ENCODE measurements at regions not wholly inside any gene's neighbourhood (a gene's known extent, or its start where the extent isn't known, plus 50 kb on each side); places are given as distances from the start of the nearest gene placed in this dataset.
"Not testable (repeated sequence)": the region's sequence is repeated elsewhere in the genome, so short reads cannot be mapped to it uniquely, and the experiment has no call there.

- Histone ChIP-seq H3K36me3 (ENCODE audit: insufficient read depth, low read length) (peaks cover 15% of the 10 kb centered on the region), H3K9me3 (ENCODE audit: insufficient read depth, low read depth, low read length) (no peaks in the 10 kb centered on the region), H3K4me2 (ENCODE audit: low read length) (no peak overlapping the region), H3K9ac (ENCODE audit: low read length) (no peak overlapping the region), H2AFZ (ENCODE audit: low read depth, low read length) (no peak overlapping the region), H3K4me3 (ENCODE audit: insufficient read depth, low read depth, low read length) (no peak overlapping the region), H3K79me2 (ENCODE audit: insufficient read depth, low read length) (peaks cover 59% of the 10 kb centered on the region), H3K4me1 (ENCODE audit: insufficient read depth, low read length) (no peaks in the 10 kb centered on the region), H4K20me1 (ENCODE audit: insufficient read depth, low read length) (peaks cover 32% of the 10 kb centered on the region), H3K27me3 (ENCODE audit: insufficient read depth, low read length) (no peaks in the 10 kb centered on the region), H3K27ac (ENCODE audit: low read depth, low read length) (no peak overlapping the region)
- Mint-ChIP-seq H3K9me3 (ENCODE audit: unreplicated experiment) (peaks cover 10% of the 10 kb centered on the region), H3K27me3 (ENCODE audit: low read depth, unreplicated experiment) (no peaks in the 10 kb centered on the region), H3K4me1 (ENCODE audit: low read depth, unreplicated experiment) (peaks cover 30% of the 10 kb centered on the region), H3K36me3 (ENCODE audit: low read depth, unreplicated experiment) (peaks cover 34% of the 10 kb centered on the region), H3K27ac (ENCODE audit: unreplicated experiment) (no peak overlapping the region), H3K4me3 (ENCODE audit: unreplicated experiment) (no peak overlapping the region)
- DNase-seq (ENCODE audit: low read depth) (no peak), FAIRE-seq (no peak)
- no peak for TF ChIP-seq EZH2 (IDR thresholded peaks at IDR 0.05; ENCODE audit: insufficient read depth, low read length)
- TF ChIP-seq, protein P1, sequence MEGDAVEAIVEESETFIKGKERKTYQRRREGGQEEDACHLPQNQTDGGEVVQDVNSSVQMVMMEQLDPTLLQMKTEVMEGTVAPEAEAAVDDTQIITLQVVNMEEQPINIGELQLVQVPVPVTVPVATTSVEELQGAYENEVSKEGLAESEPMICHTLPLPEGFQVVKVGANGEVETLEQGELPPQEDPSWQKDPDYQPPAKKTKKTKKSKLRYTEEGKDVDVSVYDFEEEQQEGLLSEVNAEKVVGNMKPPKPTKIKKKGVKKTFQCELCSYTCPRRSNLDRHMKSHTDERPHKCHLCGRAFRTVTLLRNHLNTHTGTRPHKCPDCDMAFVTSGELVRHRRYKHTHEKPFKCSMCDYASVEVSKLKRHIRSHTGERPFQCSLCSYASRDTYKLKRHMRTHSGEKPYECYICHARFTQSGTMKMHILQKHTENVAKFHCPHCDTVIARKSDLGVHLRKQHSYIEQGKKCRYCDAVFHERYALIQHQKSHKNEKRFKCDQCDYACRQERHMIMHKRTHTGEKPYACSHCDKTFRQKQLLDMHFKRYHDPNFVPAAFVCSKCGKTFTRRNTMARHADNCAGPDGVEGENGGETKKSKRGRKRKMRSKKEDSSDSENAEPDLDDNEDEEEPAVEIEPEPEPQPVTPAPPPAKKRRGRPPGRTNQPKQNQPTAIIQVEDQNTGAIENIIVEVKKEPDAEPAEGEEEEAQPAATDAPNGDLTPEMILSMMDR (IDR thresholded peaks at IDR 0.05; ENCODE audit: insufficient read depth, low read depth, low read length): no peak
Measured at GRCh38 chr1:198849093-198849492, 210.3 kb downstream of the PTPRC start.

DNA sequence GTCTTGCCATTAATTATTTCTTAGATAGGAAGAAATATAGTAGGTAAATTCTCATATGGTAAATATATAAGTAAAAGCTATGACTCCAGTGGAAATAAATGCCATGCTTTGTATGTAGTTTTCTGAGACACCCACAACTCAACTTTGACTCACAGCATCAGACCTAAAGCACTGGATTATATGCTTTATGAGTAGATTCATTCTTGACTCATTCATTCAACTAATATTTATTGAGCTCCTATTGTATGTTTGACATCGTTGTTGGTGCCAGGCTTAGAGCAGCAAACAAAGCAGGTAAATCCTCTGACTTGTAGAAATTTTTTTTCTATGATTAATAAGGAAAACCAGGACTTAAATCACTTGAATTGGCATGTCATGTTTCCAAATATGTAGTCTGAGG lies 211.4 kb downstream of the PTPRC start:
- Histone ChIP-seq H3K9me3 (ENCODE audit: insufficient read depth, low read depth, low read length) (no peaks in the 10 kb centered on the region), H4K20me1 (ENCODE audit: insufficient read depth, low read length) (peaks cover 31% of the 10 kb centered on the region), H3K9ac (ENCODE audit: low read length) (no peak overlapping the region), H3K4me2 (ENCODE audit: low read length) (no peak overlapping the region), H2AFZ (ENCODE audit: low read depth, low read length) (no peak overlapping the region), H3K4me1 (ENCODE audit: insufficient read depth, low read length) (no peaks in the 10 kb centered on the region), H3K27ac (ENCODE audit: low read depth, low read length) (no peak overlapping the region), H3K27me3 (ENCODE audit: insufficient read depth, low read length) (no peaks in the 10 kb centered on the region), H3K79me2 (ENCODE audit: insufficient read depth, low read length) (peaks cover 69% of the 10 kb centered on the region), H3K4me3 (ENCODE audit: insufficient read depth, low read depth, low read length) (no peak overlapping the region), H3K36me3 (ENCODE audit: insufficient read depth, low read length) (peaks cover 16% of the 10 kb centered on the region)
- no peak overlapping the region for H3K4me3 Mint-ChIP-seq (ENCODE audit: unreplicated experiment)
- DNase-seq (ENCODE audit: low read depth): no peak
- no peaks in the 10 kb centered on the region for H3K27me3 Mint-ChIP-seq (ENCODE audit: low read depth, unreplicated experiment)
- TF ChIP-seq, protein P1 (IDR thresholded peaks at IDR 0.05; ENCODE audit: insufficient read depth, low read depth, low read length): no peak
- TF ChIP-seq EZH2 (IDR thresholded peaks at IDR 0.05; ENCODE audit: insufficient read depth, low read length): no peak
- FAIRE-seq: no peak
- peaks cover 28% of the 10 kb centered on the region for H3K4me1 Mint-ChIP-seq (ENCODE audit: low read depth, unreplicated experiment)
- peaks cover 37% of the 10 kb centered on the region for H3K36me3 Mint-ChIP-seq (ENCODE audit: low read depth, unreplicated experiment)
- no peak overlapping the region for H3K27ac Mint-ChIP-seq (ENCODE audit: unreplicated experiment)
- H3K9me3 Mint-ChIP-seq (ENCODE audit: unreplicated experiment): peaks cover 10% of the 10 kb centered on the region

GRCh38 chr1:198850966-198851365 lies 212.1 kb downstream of the PTPRC start:
- Histone ChIP-seq H3K79me2 (ENCODE audit: insufficient read depth, low read length) (peaks cover 77% of the 10 kb centered on the region), H3K36me3 (ENCODE audit: insufficient read depth, low read length) (peaks cover 16% of the 10 kb centered on the region), H4K20me1 (ENCODE audit: insufficient read depth, low read length) (peaks cover 26% of the 10 kb centered on the region)
- not testable (repeated sequence) for DNase-seq (ENCODE audit: low read depth); H3K27ac ChIP-seq (ENCODE audit: low read depth, low read length); H3K9me3 ChIP-seq (ENCODE audit: insufficient read depth, low read depth, low read length); H3K9me3 Mint-ChIP-seq (ENCODE audit: unreplicated experiment); H3K9ac ChIP-seq (ENCODE audit: low read length); H3K27me3 ChIP-seq (ENCODE audit: insufficient read depth, low read length); H3K4me1 ChIP-seq (ENCODE audit: insufficient read depth, low read length); FAIRE-seq; H3K4me3 ChIP-seq (ENCODE audit: insufficient read depth, low read depth, low read length); H3K27me3 Mint-ChIP-seq (ENCODE audit: low read depth, unreplicated experiment); H3K4me3 Mint-ChIP-seq (ENCODE audit: unreplicated experiment); H3K4me2 ChIP-seq (ENCODE audit: low read length); H2AFZ ChIP-seq (ENCODE audit: low read depth, low read length)
- Mint-ChIP-seq H3K4me1 (ENCODE audit: low read depth, unreplicated experiment) (peaks cover 21% of the 10 kb centered on the region), H3K27ac (ENCODE audit: unreplicated experiment) (peak overlapping the region; percentile 34), H3K36me3 (ENCODE audit: low read depth, unreplicated experiment) (peaks cover 34% of the 10 kb centered on the region)

Data from astrocyte (in vitro differentiated cells and primary cell).